ENCODE measurements at regions not wholly inside any gene's neighbourhood (a gene's known extent, or its start where the extent isn't known, plus 50 kb on each side); places are given as distances from the start of the nearest gene placed in this dataset.

- H3K4me3 ChIP-seq (ENCODE audit: low read depth, low read length), result no peak overlapping the region
- in situ Hi-C loops (cut with HindIII; ENCODE audit: low sequenced_read_pairs), result no loop called here
- DNase-seq (ENCODE audit: low read depth, low spot score), result no peak
- TF ChIP-seq CTCF (IDR thresholded peaks at IDR 0.05; ENCODE audit: low read depth, low read length), result no peak
Measured at GRCh38 chr12:91841822-91842221, 303.8 kb downstream of the BTG1 start.

GRCh38 chr12:91836696-91837095 is 308.9 kb downstream of the BTG1 start:
- no peak overlapping the region for H3K4me3 ChIP-seq (ENCODE audit: low read depth, low read length)
- no peak for DNase-seq (ENCODE audit: low read depth, low spot score)
- TF ChIP-seq CTCF (IDR thresholded peaks at IDR 0.05; ENCODE audit: low read depth, low read length), result no peak
- in situ Hi-C loops (cut with HindIII; ENCODE audit: low sequenced_read_pairs), result no loop called here

- in situ Hi-C loops (cut with HindIII; ENCODE audit: low sequenced_read_pairs), result no loop called here
- TF ChIP-seq CTCF (IDR thresholded peaks at IDR 0.05; ENCODE audit: low read depth, low read length), result no peak
- DNase-seq (ENCODE audit: low read depth, low spot score), result no peak
- H3K4me3 ChIP-seq (ENCODE audit: low read depth, low read length), result no peak overlapping the region
Measured at GRCh38 chr12:91836264-91836663, 309.4 kb downstream of the BTG1 start.

- DNase-seq (ENCODE audit: low read depth, low spot score), result no peak
- in situ Hi-C loops (cut with HindIII; ENCODE audit: low sequenced_read_pairs), result no loop called here
- TF ChIP-seq CTCF (IDR thresholded peaks at IDR 0.05; ENCODE audit: low read depth, low read length), result no peak
- no peak overlapping the region for H3K4me3 ChIP-seq (ENCODE audit: low read depth, low read length)
Measured at GRCh38 chr12:91835693-91836092, 310.0 kb downstream of the BTG1 start.

GRCh38 chr12:91833780-91834359 is 311.8 kb downstream of the BTG1 start:
- no peak for TF ChIP-seq CTCF (IDR thresholded peaks at IDR 0.05; ENCODE audit: low read depth, low read length)
- H3K4me3 ChIP-seq (ENCODE audit: low read depth, low read length), result no peak overlapping the region
- no peak for DNase-seq (ENCODE audit: low read depth, low spot score)
- in situ Hi-C loops (cut with HindIII; ENCODE audit: low sequenced_read_pairs), result no loop called here

GRCh38 chr12:91825999-91826398 is 319.6 kb downstream of the BTG1 start:
- no peak for DNase-seq (ENCODE audit: low read depth, low spot score)
- no peak for TF ChIP-seq CTCF (IDR thresholded peaks at IDR 0.05; ENCODE audit: low read depth, low read length)
- no peak overlapping the region for H3K4me3 ChIP-seq (ENCODE audit: low read depth, low read length)
- in situ Hi-C loops (cut with HindIII; ENCODE audit: low sequenced_read_pairs), result no loop called here

GRCh38 chr12:91824991-91825390 is 320.7 kb downstream of the BTG1 start:
- in situ Hi-C loops (cut with HindIII; ENCODE audit: low sequenced_read_pairs), result no loop called here
- no peak overlapping the region for H3K4me3 ChIP-seq (ENCODE audit: low read depth, low read length)
- no peak for DNase-seq (ENCODE audit: low read depth, low spot score)
- no peak for TF ChIP-seq CTCF (IDR thresholded peaks at IDR 0.05; ENCODE audit: low read depth, low read length)
